ENCODE measurements at regions not wholly inside any gene's neighbourhood (a gene's known extent, or its start where the extent isn't known, plus 50 kb on each side); places are given as distances from the start of the nearest gene placed in this dataset.

DNA sequence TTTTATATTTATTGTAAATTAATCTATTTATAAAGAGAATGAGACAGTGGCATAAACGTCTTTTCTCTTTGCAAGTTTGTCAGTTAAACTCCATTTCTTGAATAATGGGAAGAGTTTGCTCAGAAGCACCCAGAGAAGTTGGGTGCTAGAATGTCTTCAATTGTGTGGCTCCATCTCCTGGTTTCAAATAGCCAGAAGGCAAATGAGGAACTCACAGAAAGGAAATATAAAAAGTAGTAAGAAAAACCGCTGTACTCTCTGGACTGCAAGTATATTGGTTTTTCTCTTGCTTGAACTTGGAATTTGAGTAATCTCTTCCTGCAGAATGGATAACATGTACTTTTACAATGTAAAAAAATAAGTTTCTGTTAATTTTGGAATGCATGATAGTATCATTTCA, 217.5 kb downstream of the DPY19L2 start:
- TF ChIP-seq, protein P1, sequence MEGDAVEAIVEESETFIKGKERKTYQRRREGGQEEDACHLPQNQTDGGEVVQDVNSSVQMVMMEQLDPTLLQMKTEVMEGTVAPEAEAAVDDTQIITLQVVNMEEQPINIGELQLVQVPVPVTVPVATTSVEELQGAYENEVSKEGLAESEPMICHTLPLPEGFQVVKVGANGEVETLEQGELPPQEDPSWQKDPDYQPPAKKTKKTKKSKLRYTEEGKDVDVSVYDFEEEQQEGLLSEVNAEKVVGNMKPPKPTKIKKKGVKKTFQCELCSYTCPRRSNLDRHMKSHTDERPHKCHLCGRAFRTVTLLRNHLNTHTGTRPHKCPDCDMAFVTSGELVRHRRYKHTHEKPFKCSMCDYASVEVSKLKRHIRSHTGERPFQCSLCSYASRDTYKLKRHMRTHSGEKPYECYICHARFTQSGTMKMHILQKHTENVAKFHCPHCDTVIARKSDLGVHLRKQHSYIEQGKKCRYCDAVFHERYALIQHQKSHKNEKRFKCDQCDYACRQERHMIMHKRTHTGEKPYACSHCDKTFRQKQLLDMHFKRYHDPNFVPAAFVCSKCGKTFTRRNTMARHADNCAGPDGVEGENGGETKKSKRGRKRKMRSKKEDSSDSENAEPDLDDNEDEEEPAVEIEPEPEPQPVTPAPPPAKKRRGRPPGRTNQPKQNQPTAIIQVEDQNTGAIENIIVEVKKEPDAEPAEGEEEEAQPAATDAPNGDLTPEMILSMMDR (IDR thresholded peaks at IDR 0.05): no peak
- TF ChIP-seq SIN3A (IDR thresholded peaks at IDR 0.05; ENCODE audit: borderline replicate concordance, insufficient read depth, low read depth, low read length) (no peak), POLR2AphosphoS5 (IDR thresholded peaks at IDR 0.05; ENCODE audit: low read depth, low read length) (no peak), TCF7L2 (IDR thresholded peaks at IDR 0.05; ENCODE audit: low read depth, low read length) (no peak)
- TF ChIP-seq, protein P2, sequence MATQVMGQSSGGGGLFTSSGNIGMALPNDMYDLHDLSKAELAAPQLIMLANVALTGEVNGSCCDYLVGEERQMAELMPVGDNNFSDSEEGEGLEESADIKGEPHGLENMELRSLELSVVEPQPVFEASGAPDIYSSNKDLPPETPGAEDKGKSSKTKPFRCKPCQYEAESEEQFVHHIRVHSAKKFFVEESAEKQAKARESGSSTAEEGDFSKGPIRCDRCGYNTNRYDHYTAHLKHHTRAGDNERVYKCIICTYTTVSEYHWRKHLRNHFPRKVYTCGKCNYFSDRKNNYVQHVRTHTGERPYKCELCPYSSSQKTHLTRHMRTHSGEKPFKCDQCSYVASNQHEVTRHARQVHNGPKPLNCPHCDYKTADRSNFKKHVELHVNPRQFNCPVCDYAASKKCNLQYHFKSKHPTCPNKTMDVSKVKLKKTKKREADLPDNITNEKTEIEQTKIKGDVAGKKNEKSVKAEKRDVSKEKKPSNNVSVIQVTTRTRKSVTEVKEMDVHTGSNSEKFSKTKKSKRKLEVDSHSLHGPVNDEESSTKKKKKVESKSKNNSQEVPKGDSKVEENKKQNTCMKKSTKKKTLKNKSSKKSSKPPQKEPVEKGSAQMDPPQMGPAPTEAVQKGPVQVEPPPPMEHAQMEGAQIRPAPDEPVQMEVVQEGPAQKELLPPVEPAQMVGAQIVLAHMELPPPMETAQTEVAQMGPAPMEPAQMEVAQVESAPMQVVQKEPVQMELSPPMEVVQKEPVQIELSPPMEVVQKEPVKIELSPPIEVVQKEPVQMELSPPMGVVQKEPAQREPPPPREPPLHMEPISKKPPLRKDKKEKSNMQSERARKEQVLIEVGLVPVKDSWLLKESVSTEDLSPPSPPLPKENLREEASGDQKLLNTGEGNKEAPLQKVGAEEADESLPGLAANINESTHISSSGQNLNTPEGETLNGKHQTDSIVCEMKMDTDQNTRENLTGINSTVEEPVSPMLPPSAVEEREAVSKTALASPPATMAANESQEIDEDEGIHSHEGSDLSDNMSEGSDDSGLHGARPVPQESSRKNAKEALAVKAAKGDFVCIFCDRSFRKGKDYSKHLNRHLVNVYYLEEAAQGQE (IDR thresholded peaks at IDR 0.05; ENCODE audit: insufficient read depth in 1 of 2, low read depth in 2 of 2, low read length in 1 of 2): no peak
- Histone ChIP-seq H3K27ac (ENCODE audit: low read length) (no peak overlapping the region), H3K36me3 (ENCODE audit: control insufficient read depth, insufficient read depth, low read length) (no peaks in the 10 kb centered on the region), H3K27me3 (ENCODE audit: control insufficient read depth, insufficient read depth, low read length) (peaks cover 7% of the 10 kb centered on the region), H3K4me1 (ENCODE audit: control insufficient read depth, insufficient read depth, low read length) (no peaks in the 10 kb centered on the region), H3K9me3 (ENCODE audit: control insufficient read depth, insufficient read depth, low read depth, low read length) (no peaks in the 10 kb centered on the region), H3K4me3 (ENCODE audit: low read depth in 2 of 2, low read length in 2 of 2) (no peak overlapping the region)
- in situ Hi-C loops (cut with HindIII; ENCODE audit: low pct_unique_long_range_greater_than_20kb, low sequenced_read_pairs) (no loop called here), intact Hi-C loops (cut with micrococcal nuclease; ENCODE audit: unreplicated experiment) (no loop called here)
- BruUV-seq (replicated peaks): no TSS peak
- CTCF ChIA-PET: no interaction called here
- DNase-seq (ENCODE audit: low read depth, low spot score) (no peak), ATAC-seq (no peak)
- POLR2A ChIA-PET: no interaction called here

- Histone ChIP-seq H3K4me1 (ENCODE audit: control insufficient read depth, insufficient read depth, low read length) (no peaks in the 10 kb centered on the region), H3K36me3 (ENCODE audit: control insufficient read depth, insufficient read depth, low read length) (no peaks in the 10 kb centered on the region), H3K9me3 (ENCODE audit: control insufficient read depth, insufficient read depth, low read depth, low read length) (no peaks in the 10 kb centered on the region), H3K4me3 (ENCODE audit: low read depth in 2 of 2, low read length in 2 of 2) (no peak overlapping the region), H3K27ac (ENCODE audit: low read length) (no peak overlapping the region), H3K27me3 (ENCODE audit: control insufficient read depth, insufficient read depth, low read length) (peaks cover 7% of the 10 kb centered on the region)
- BruUV-seq (replicated peaks): no TSS peak
- ATAC-seq (no peak), DNase-seq (ENCODE audit: low read depth, low spot score) (no peak)
- in situ Hi-C loops (cut with HindIII; ENCODE audit: low pct_unique_long_range_greater_than_20kb, low sequenced_read_pairs): no loop called here
- intact Hi-C loops (cut with micrococcal nuclease; ENCODE audit: unreplicated experiment): no loop called here
- TF ChIP-seq TCF7L2 (IDR thresholded peaks at IDR 0.05; ENCODE audit: low read depth, low read length): no peak
- TF ChIP-seq SIN3A (IDR thresholded peaks at IDR 0.05; ENCODE audit: borderline replicate concordance, insufficient read depth, low read depth, low read length): no peak
- TF ChIP-seq POLR2AphosphoS5 (IDR thresholded peaks at IDR 0.05; ENCODE audit: low read depth, low read length): no peak
- TF ChIP-seq, protein P1 (IDR thresholded peaks at IDR 0.05): no peak
- TF ChIP-seq, protein P2 (IDR thresholded peaks at IDR 0.05; ENCODE audit: insufficient read depth in 1 of 2, low read depth in 2 of 2, low read length in 1 of 2): no peak
- CTCF ChIA-PET: no interaction called here
- POLR2A ChIA-PET: no interaction called here
These were observed 218.0 kb downstream of the DPY19L2 start for GRCh38 chr12:63450334-63450733.
